DOHH2 (cell line): ENCODE measurements at regions not wholly inside any gene's neighbourhood (a gene's known extent, or its start where the extent isn't known, plus 50 kb on each side); places are given as distances from the start of the nearest gene placed in this dataset.

ENCODE experiments used
- CTCF ChIP-seq: fragments of 200-600 bp; sonication (generic); IDR thresholded peaks from one replicate; pipeline ENCODE4 v1.5.1; 2014; ENCODE audit warnings: antibody characterized with exemption, mild to moderate bottlenecking, low read depth, low read length; ENCODE audit not compliant: poor library complexity, severe bottlenecking
- EZH2phosphoT487 ChIP-seq: fragments of 200-600 bp; sonication (generic); IDR thresholded peaks from 2 replicates; pipeline ENCODE4 v1.6.1; 2017; ENCODE audit warnings: borderline replicate concordance, mild to moderate bottlenecking, antibody characterized with exemption, low read length, moderate library complexity, mixed read lengths

- TF ChIP-seq CTCF (no peak), EZH2phosphoT487 (no peak)
Measured at GRCh38 chr5:63805151-63805550, 157.1 kb downstream of the HTR1A start.
